SU-DHL-6 (cell line): ENCODE measurements at regions not wholly inside any gene's neighbourhood (a gene's known extent, or its start where the extent isn't known, plus 50 kb on each side); places are given as distances from the start of the nearest gene placed in this dataset.

Experiments
- CTCF ChIP-seq: fragments of 200-600 bp; sonication (generic); IDR thresholded peaks from one replicate; pipeline ENCODE4 v1.5.1; 2017; ENCODE audit warnings: antibody characterized with exemption, mild to moderate bottlenecking, low read length, moderate library complexity; ENCODE audit not compliant: insufficient read depth, poor library complexity, severe bottlenecking
- EZH2phosphoT487 ChIP-seq: fragments of 200-600 bp; sonication (generic), shearing (Covaris generic); conservative IDR thresholded peaks from 2 replicates; pipeline ENCODE4 v1.6.1; 2018; ENCODE audit warnings: mild to moderate bottlenecking, antibody characterized with exemption, low read length, moderate library complexity, mixed read lengths

DNA sequence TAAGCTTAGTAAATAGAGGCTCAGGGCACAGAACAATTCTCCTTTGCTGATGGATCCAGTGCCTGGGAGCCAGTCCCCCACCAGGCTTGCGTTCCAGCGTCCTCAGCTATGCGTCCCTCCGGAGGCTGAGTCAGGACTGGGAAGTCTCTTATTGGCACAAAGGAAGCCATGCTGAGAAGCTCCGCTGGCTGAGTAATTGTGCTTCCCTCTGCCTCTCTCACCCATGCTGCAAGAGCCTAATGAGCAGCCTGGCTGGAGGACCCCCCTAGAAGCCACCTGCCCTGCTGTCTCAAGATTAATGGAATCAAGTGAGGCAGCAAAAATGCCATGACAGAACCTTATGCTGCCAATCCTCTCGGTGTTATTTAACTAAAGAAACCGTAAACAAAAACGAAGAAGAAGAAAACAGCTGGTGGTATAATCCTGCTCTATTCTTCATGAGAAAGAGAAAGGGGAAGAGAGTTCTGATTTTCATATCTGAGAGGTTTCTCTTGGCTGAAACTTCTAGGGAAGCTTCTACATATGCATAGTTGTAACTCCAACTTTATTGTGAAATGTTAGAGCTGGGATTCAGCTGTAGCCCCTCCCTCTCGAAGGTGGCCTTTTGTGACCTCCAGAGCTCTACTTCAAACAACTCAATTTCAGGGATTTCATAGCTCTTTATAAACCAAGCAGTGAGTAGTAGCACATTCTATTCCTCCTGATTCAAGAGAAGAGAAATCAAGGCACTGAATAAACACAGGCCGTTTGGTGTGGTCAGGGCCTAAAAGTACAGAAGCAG is 185.4 kb upstream of the SEMA6A start:
- no peak for TF ChIP-seq CTCF
- TF ChIP-seq EZH2phosphoT487, result no peak
